Trophoblast cell (in vitro differentiated cells and primary cell): ENCODE measurements at regions not wholly inside any gene's neighbourhood (a gene's known extent, or its start where the extent isn't known, plus 50 kb on each side); places are given as distances from the start of the nearest gene placed in this dataset.

ENCODE experiments used
- DNase-seq, 2 donors: peaks; one replicate each; pipeline ENCODE4 v3.0.0-alpha.2; 2016
- H2AFZ ChIP-seq: 2 replicates; pipeline ENCODE4 v1.6.1; 2013; ENCODE audit warnings: low read length, moderate library complexity, mild to moderate bottlenecking; ENCODE audit not compliant: insufficient read depth, poor library complexity
- H2AK5ac ChIP-seq: 2 replicates; pipeline ENCODE4 v1.6.1; 2013; ENCODE audit warnings: mild to moderate bottlenecking, low read length
- H2BK120ac ChIP-seq: 2 replicates; pipeline ENCODE4 v1.6.1; 2013; ENCODE audit warnings: low read length, mild to moderate bottlenecking, moderate library complexity; ENCODE audit not compliant: insufficient read depth, poor library complexity
- H2BK12ac ChIP-seq: 2 replicates; pipeline ENCODE4 v1.6.1; 2013; ENCODE audit warnings: mild to moderate bottlenecking, low read length, moderate library complexity
- H2BK5ac ChIP-seq: 2 replicates; pipeline ENCODE4 v1.6.1; 2013; ENCODE audit warnings: low read length, low read depth, moderate library complexity, mild to moderate bottlenecking; ENCODE audit not compliant: poor library complexity
- H3K14ac ChIP-seq: 2 replicates; pipeline ENCODE4 v1.6.1; 2013; ENCODE audit warnings: mild to moderate bottlenecking, low read length
- H3K18ac ChIP-seq: 2 replicates; pipeline ENCODE4 v1.6.1; 2013; ENCODE audit warnings: mild to moderate bottlenecking, low read length
- H3K23ac ChIP-seq: 2 replicates; pipeline ENCODE4 v1.6.1; 2013; ENCODE audit warnings: low read length
- H3K27ac ChIP-seq: 2 replicates; pipeline ENCODE4 v1.5.1; 2013; ENCODE audit warnings: low read depth, mild to moderate bottlenecking, inconsistent platforms, low read length, moderate library complexity
- H3K27me3 ChIP-seq: 2 replicates; pipeline ENCODE4 v1.6.1; 2013; ENCODE audit warnings: inconsistent platforms, mild to moderate bottlenecking, low read length, moderate library complexity; ENCODE audit not compliant: insufficient read depth
- H3K36me3 ChIP-seq, 2 experiments: 1 replicate in 1 of 2; 2 replicates in 1 of 2; pipeline ENCODE4 v1.6.1; 2013; ENCODE audit warnings: low read length in 2 of 2, mild to moderate bottlenecking in 2 of 2, moderate library complexity in 1 of 2; ENCODE audit not compliant: insufficient read depth in 2 of 2, control insufficient read depth in 1 of 2
- H3K4ac ChIP-seq: 2 replicates; pipeline ENCODE4 v1.6.1; 2013; ENCODE audit warnings: low read depth, mild to moderate bottlenecking, low read length, moderate library complexity
- H3K4me1 ChIP-seq, 2 experiments: 1 replicate in 1 of 2; 2 replicates in 1 of 2; pipeline ENCODE4 v1.6.1; 2013; ENCODE audit warnings: low read length in 2 of 2, mild to moderate bottlenecking in 2 of 2, moderate library complexity in 1 of 2; ENCODE audit not compliant: insufficient read depth in 2 of 2, control insufficient read depth in 1 of 2
- H3K4me2 ChIP-seq: 2 replicates; pipeline ENCODE4 v1.6.1; 2013; ENCODE audit warnings: inconsistent platforms, mild to moderate bottlenecking, low read length, moderate library complexity
- H3K4me3 ChIP-seq: 2 replicates; pipeline ENCODE4 v1.5.1; 2013; ENCODE audit warnings: mild to moderate bottlenecking, low read depth, low read length, inconsistent platforms
- H3K79me1 ChIP-seq: one replicate; pipeline ENCODE4 v1.6.1; 2013; ENCODE audit warnings: low read length
- H3K79me2 ChIP-seq: 2 replicates; pipeline ENCODE4 v1.6.1; 2013; ENCODE audit warnings: low read length, mild to moderate bottlenecking; ENCODE audit not compliant: control insufficient read depth, insufficient read depth, poor library complexity
- H3K9ac ChIP-seq: 2 replicates; pipeline ENCODE4 v1.6.1; 2013; ENCODE audit warnings: mild to moderate bottlenecking, low read length
- H3K9me3 ChIP-seq: 2 replicates; pipeline ENCODE4 v1.6.1; 2013; ENCODE audit warnings: low read depth, mild to moderate bottlenecking, control low read depth, inconsistent platforms, low read length; ENCODE audit not compliant: insufficient read depth
- H4K12ac ChIP-seq: 2 replicates; pipeline ENCODE4 v1.6.1; 2013; ENCODE audit warnings: low read depth, mild to moderate bottlenecking, low read length, moderate library complexity
- H4K8ac ChIP-seq: 2 replicates; pipeline ENCODE4 v1.6.1; 2013; ENCODE audit warnings: low read depth, mild to moderate bottlenecking, low read length, moderate library complexity
- H4K91ac ChIP-seq: one replicate; pipeline ENCODE4 v1.6.1; 2013; ENCODE audit warnings: low read depth, mild to moderate bottlenecking, low read length, moderate library complexity
- WGBS: extraction: QIAGEN DNeasy Blood & Tissue Kit; methylation state at CpG from one replicate; pipeline ENCODE4 v1.1.7; 2013; ENCODE audit warnings: missing lambda C conversion rate; ENCODE audit not compliant: insufficient read length, insufficient coverage; ENCODE audit errors: extremely low coverage; 5-methylcytosine and 5-hydroxymethylcytosine counted together

DNA sequence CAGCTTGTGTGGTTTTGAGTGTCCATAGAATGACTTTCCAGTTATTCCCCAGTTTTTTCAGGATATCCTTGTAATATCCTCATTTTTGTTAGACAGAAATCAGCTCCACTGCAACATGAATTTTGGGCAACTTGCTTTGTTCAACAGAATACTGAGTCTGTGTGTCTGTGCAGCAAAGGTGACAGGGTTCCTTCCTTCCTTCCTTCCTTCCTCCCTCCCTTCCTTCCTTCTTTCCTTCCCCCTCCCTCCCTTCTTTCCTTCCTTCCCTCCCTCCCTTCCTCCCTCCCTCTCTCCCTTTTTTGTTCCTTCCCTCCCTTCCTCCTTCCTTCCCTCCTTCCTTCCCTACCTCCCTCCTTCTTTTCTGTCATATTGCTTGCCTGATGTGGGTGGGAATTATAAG lies 496.5 kb downstream of the EPM2A start:
- Histone ChIP-seq H3K27me3 (no peaks in the 10 kb centered on the region), H2BK5ac (no peak overlapping the region), H2BK120ac (no peak overlapping the region), H2BK12ac (no peak overlapping the region), H3K79me1 (peaks cover 2% of the 10 kb centered on the region), H3K4me2 (no peak overlapping the region), H3K9me3 (no peaks in the 10 kb centered on the region), H3K79me2 (no peaks in the 10 kb centered on the region), H3K4ac (no peak overlapping the region), H2AK5ac (no peak overlapping the region), H3K9ac (no peak overlapping the region), H3K18ac (no peak overlapping the region), H3K36me3 (peaks cover 0 to 1% of the 10 kb centered on the region in 2 experiments), H3K4me1 (no peaks in the 10 kb centered on the region), H3K4me3 (no peak overlapping the region), H2AFZ (no peak overlapping the region), H4K91ac (no peak overlapping the region), H3K14ac (peak overlapping the region; percentile 30), H4K8ac (no peak overlapping the region), H4K12ac (no peak overlapping the region), H3K27ac (no peak overlapping the region), H3K23ac (no peak overlapping the region)
- DNase-seq, result no peak

DNA sequence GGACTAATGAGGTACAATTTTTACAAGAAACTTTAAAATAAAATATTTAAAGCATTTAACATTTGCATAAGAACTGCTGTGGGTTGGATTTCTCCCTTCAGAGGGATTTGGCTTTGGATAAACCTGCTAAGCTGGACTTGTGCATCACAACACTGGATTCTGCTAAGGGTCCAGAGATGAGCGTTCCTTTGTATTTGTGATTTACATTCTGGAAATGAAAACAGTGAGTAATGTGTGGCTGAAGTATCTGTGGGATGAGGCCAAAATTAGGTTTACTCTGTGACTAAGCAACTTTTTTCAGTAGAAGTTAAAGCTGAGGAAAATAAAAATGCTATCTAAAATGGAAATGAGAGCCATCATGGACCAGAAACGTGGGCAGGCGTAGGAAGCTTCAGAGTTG lies 494.3 kb downstream of the EPM2A start:
- Histone ChIP-seq H2BK5ac (no peak overlapping the region), H2AFZ (no peak overlapping the region), H3K36me3 (peaks cover 0 to 1% of the 10 kb centered on the region in 2 experiments), H3K9ac (no peak overlapping the region), H3K27me3 (no peaks in the 10 kb centered on the region), H4K91ac (no peak overlapping the region), H3K4me1 (no peaks in the 10 kb centered on the region), H2BK12ac (no peak overlapping the region), H3K79me1 (peaks cover 2% of the 10 kb centered on the region), H3K4me3 (no peak overlapping the region), H2BK120ac (no peak overlapping the region), H3K9me3 (no peaks in the 10 kb centered on the region), H3K27ac (no peak overlapping the region), H4K12ac (no peak overlapping the region), H3K14ac (no peak overlapping the region), H3K4me2 (no peak overlapping the region), H4K8ac (no peak overlapping the region), H2AK5ac (no peak overlapping the region), H3K23ac (no peak overlapping the region), H3K18ac (no peak overlapping the region), H3K79me2 (no peaks in the 10 kb centered on the region), H3K4ac (no peak overlapping the region)
- DNase-seq, result no peak
- WGBS, result no CpG with 5 or more reads among the region's 3 CpGs

DNA sequence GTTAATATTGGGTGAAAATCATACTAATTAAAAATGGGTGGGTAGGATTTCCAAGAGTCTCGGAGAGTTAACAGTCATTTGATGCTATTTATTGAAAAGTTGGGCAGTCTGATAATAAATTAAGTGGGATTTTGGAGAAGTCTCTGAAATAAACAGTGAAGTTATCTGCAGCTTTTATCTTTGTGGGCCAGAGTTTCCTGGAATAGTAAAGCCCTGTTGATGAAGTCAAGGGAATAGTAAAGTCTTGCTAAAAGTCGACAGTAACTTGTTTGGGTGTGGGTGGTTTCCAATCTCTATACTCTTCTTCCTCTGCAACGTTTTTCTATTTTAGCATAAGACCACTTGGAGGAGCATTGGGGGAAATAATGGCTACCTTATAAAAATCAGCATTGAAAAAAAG lies 493.6 kb downstream of the EPM2A start:
- no peak overlapping the region for H2BK120ac ChIP-seq

DNA sequence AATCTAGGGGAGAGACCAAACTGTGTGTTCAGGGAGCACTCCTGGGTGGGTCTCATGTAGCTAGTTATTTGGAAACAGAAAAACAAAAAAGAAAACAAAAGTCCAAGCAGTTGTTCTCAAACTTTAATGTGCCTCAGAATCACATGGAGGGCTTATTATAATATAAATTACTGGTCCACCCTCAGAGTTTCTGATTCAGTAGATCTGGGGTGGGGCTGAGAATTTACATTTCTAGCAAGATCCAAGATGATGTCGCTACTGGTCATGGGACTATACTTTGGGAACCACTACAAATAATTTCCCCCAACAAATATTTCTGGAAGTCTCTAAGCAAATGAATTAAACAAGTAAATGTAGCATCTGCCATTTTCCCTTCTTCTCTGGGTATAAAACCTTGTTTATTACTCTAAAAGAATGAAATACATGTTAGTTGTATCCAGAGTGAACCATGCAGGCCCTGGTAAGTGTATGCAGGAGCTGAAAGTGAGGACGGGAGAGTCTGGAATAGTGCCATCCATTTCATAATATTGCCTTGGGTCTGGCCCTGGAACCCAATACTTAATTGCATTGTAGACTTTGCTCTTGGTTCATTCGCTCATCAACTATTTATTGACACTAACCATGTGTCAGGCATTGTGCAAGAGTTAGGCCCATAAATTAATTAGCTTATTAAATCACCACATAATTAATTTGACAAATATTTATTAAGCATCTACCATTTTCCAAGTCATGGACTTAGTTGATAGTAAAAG lies 490.8 kb downstream of the EPM2A start:
- Histone ChIP-seq H2AFZ (no peak overlapping the region), H3K36me3 (no peaks in the 10 kb centered on the region), H3K79me1 (no peaks in the 10 kb centered on the region), H4K91ac (no peak overlapping the region), H3K4me3 (no peak overlapping the region), H2BK12ac (no peak overlapping the region), H3K23ac (no peak overlapping the region), H4K8ac (no peak overlapping the region), H3K9ac (no peak overlapping the region), H3K27me3 (no peaks in the 10 kb centered on the region), H3K79me2 (no peaks in the 10 kb centered on the region), H2AK5ac (no peak overlapping the region), H3K18ac (no peak overlapping the region), H3K4me1 (no peaks in the 10 kb centered on the region), H4K12ac (no peak overlapping the region), H2BK120ac (no peak overlapping the region), H3K14ac (no peak overlapping the region), H3K4ac (no peak overlapping the region), H3K4me2 (no peak overlapping the region), H3K9me3 (no peaks in the 10 kb centered on the region), H3K27ac (no peak overlapping the region), H2BK5ac (no peak overlapping the region)
- WGBS, result no CpG with 5 or more reads among the region's 3 CpGs
- no peak for DNase-seq

More for the DNA sequence above, 493.6 kb downstream of the EPM2A start:
- no CpG with 5 or more reads among the region's 3 CpGs for WGBS
- no peak overlapping the region for H3K18ac ChIP-seq
- H3K36me3 ChIP-seq, result peaks cover 0 to 1% of the 10 kb centered on the region in 2 experiments
- H3K4me3 ChIP-seq, result no peak overlapping the region
- no peaks in the 10 kb centered on the region for H3K4me1 ChIP-seq
- no peak overlapping the region for H3K9ac ChIP-seq
- no peak for DNase-seq
- H3K14ac ChIP-seq, result no peak overlapping the region
- no peaks in the 10 kb centered on the region for H3K9me3 ChIP-seq
- no peak overlapping the region for H3K4me2 ChIP-seq
- H4K12ac ChIP-seq, result no peak overlapping the region
- no peak overlapping the region for H2BK5ac ChIP-seq
- H3K4ac ChIP-seq, result no peak overlapping the region
- peaks cover 2% of the 10 kb centered on the region for H3K79me1 ChIP-seq
- no peak overlapping the region for H3K27ac ChIP-seq
- H3K27me3 ChIP-seq, result no peaks in the 10 kb centered on the region
- no peak overlapping the region for H2AFZ ChIP-seq
- no peak overlapping the region for H4K8ac ChIP-seq
- no peaks in the 10 kb centered on the region for H3K79me2 ChIP-seq
- H3K23ac ChIP-seq, result no peak overlapping the region
- H4K91ac ChIP-seq, result no peak overlapping the region
- H2BK12ac ChIP-seq, result no peak overlapping the region
- no peak overlapping the region for H2AK5ac ChIP-seq
